ENCODE measurements at regions not wholly inside any gene's neighbourhood (a gene's known extent, or its start where the extent isn't known, plus 50 kb on each side); places are given as distances from the start of the nearest gene placed in this dataset.

DNA sequence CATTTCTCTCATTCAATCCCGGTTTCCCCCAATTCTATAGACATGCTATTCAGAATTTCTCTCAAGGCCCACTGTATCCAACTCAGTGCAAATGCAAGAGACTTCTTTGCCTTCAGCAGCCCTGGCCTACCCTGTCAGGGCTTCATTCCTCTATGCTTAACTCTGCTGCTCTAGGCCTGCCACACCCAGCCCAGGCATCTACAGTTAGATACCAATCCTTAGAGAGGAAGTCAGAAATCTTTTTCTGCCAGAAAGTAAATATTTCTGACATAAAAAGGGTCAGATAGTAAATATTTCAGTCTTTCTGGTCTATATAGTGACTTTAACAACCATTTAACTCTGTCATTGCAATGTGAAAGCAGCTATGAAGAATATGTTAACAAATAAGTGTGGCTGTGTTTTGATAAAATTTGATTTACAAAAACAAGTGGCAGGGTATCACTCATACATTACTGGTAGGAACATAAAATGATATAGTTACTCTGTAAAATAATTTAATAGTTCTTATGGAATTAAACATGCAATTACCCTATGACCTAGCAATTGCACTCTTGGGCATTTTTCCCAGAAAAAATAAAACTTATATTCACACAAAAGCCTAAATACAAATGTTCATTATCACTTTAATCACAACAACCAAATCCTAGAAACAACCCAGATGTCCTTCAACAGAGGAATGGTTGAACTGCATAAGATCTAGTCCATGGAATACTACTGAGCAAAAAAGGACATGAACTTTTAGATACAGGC is 942.0 kb downstream of the SQOR start:
- DNase-seq = no peak

DNA sequence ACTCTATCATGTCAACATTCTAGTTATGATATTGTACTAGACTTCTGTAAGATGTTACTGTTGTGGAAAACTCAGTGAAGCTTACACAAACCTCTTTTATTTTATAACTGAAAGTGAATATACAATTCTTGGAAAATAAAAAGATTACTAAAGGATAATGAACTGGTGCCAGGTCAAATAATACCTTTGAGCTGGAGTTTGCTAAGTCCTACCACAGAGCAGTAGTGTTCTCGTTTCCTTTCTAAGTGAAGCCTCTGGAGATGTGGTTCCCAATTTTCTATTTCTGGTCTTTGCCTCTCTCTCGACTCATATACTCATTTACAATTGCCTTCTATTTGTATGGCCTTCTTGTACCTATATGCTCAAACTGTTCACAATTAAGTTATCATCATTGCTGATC is 942.9 kb downstream of the SQOR start:
- DNase-seq = no peak

DNA sequence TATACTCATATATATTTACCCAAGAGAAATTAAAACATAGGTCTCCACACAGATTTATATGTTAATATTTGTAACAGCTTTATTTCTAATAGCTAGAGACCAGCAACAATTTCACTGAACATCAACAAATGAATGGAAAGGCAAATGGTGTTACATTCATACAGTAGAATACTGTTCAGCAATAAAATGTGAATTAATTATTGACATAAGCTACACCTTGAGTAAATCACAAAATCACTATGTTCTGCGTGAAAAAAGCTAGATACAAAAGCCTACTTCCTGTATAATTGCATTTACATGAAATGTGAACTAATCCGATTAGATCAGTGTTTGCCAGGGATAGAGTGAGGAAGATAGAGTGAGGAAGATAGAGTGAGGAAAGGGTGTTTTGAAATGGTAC is 945.7 kb downstream of the SQOR start:
- DNase-seq = no peak

DNA sequence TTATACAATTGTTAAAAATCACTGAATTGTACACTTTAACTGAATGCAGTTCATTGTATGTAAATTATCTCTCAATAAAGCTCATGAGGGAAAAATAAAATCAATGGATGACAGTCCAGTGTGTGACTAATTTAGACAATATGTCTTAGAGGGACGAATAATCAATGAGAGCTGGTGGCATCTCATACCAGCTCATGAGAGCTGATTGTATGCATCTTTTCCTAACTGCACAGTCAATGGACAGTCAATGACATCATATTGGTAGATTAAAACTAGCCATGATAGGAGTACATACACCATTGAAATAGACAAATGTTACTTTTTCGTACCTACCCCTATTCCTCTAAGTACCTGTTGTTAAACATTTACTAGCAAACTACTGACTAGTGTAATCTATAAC is 946.1 kb downstream of the SQOR start:
- no peak for DNase-seq

GRCh38 chr15:46589088-46589487 is 954.3 kb downstream of the SQOR start:
- DNase-seq = no peak

GRCh38 chr15:46591462-46591861 is 956.6 kb downstream of the SQOR start:
- no peak for DNase-seq

GRCh38 chr15:46595016-46595415 is 960.2 kb downstream of the SQOR start:
- no peak for DNase-seq

DNA sequence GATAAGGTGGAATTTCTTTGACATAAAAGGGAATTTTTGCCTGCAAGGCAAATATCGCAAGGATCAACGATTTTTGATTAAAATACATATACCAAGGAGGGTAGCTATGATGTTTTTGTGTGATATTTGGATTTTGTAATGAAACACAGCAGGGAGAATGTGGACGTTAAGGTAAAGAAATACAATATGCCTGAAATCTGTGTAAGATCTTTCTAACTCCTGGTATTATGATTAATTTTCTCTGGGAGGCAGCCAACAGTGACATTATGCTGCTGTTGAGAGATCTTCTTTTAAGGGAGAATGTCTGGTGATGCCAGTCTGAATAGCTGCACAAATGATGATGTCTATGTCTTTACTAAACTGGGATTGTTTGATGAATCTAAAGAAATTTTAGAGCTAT is 972.2 kb downstream of the SQOR start:
- DNase-seq = no peak

DNA sequence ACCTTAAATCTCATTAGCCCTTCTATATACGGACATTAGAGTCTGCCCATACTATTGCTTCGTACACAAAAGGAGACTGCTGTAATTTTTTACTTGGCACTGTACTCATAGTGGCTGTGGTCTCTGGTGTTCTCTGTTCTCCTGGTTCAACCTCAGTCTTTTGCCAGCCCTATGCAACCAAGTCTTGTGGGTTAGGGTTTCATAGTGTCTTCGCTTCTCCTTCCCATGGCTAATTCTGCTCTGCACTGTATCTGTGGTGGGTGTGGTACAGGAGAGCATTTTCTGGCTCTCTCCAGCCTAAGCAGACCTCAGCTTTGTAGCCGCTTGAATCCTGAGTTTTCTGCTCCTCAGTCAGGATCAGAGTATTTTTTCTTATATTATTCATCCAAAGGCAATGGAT is 981.2 kb downstream of the SQOR start:
- DNase-seq = no peak

DNA sequence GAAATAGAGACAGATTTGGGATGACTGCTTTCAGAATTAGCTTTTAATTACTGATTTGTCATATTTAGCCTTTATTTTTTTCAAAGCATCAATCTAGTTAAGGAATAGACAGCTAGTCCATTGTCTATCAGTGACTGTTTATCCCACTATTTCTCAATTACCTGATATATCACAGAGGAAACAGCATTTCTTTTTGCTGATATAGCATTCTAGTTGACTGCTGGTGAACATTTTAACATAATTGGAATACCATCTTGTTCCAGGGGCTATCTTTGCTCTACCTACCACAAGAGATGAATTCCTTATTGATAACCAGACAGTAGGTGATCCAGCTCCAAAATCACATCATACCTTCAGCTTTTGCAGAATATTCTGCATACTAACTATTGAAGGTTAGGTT is 982.7 kb downstream of the SQOR start:
- DNase-seq = no peak

- no peak for DNase-seq
Measured at GRCh38 chr15:46618984-46619383, 984.2 kb downstream of the SQOR start.

DNA sequence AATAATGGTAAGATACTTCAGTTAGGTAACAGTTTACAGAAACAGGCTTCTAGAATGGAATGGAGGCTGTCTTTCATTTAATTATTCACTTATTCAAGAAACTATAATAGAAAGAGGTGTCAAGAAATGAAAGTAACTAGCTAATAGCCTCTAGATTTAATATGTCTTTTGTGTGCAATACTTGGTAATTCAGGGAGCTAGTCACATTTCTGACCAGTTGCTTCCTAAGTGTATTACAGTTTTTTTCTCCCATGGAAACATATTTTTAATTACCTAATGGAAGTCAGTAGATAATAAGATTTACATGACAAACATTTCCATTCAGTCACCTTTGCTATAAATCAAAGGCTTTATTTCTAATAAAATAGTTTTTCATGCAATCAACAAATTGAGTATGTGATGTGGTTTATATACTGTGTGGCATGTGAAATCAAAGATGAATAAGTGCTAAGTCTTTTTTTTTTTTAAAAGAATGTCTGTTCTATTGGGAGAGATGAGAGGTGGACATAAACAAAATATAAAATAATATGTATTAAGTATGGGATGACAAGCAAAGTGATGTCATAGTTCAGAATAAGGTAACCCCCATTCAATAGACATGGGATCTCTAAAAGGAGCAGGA is 985.7 kb downstream of the SQOR start:
- DNase-seq = no peak

DNA sequence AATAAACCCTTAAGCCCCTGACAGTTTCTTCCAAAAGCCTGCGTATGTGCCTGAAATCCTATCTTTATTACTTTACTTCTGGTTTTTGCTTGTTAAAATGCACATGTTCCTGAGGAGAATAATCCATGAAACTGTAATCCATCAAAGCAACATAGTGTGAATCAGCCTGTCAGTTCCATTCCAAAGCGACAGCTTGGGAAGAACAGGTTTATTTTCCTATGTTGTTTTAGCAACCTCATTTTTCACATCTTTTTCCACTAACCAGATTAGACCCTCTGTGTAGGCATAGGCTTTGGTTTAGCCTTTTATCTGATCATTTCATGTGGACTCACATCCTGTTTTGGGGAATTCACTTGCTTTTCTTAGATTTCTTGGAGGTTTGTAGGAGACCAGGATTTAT is 988.0 kb downstream of the SQOR start:
- no peak for DNase-seq

GRCh38 chr15:46636206-46636605 is 1001.4 kb downstream of the SQOR start:
- peak; percentile 42 for DNase-seq

- DNase-seq = no peak
Measured at GRCh38 chr15:46644501-46645481, 1010.0 kb downstream of the SQOR start.

DNA sequence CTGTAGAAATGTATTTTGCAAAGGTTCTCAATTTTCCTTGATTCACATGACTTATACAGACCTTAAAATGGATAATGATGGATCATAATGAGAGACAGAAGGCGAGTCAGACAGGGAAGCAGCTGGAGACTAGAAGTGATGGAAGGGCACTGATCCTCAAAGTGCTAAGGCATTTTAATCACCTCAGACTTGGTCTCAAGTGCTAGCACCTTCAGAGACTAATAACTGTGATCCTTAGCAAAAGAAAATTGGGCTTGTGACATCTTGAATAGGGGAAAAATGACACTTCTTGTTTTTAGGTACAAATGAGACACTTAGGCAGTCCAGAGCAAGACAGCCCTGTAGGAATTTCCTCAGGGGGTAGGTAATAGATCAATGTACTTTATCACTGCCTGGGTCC is 1011.7 kb downstream of the SQOR start:
- no peak for DNase-seq

DNA sequence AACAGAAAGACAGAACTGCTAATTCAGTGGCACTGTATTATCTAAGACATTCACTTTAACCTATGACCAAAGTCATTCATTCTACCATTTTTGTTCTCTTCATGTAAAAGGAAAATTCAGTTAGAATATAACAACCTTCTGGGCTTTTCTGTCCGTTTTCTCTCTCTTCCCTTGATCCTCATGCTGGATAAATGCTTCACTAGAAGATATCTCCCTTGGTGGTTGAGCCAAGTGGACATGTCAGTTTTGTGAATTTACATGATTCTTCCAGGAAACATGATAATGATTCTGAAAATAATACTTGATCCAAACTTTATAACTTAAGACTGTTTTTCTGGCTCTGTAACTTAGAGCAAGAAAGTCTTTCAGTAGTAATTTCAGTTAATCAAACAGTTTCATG is 1012.2 kb downstream of the SQOR start:
- DNase-seq = no peak

- DNase-seq = peak; percentile 71
Measured at GRCh38 chr15:46652266-46652665, 1017.4 kb downstream of the SQOR start.

- no peak for DNase-seq
Measured at GRCh38 chr15:46654993-46655392, 1020.2 kb downstream of the SQOR start.

- no peak for DNase-seq
Measured at GRCh38 chr15:46660096-46660842, 1025.4 kb downstream of the SQOR start.

DNA sequence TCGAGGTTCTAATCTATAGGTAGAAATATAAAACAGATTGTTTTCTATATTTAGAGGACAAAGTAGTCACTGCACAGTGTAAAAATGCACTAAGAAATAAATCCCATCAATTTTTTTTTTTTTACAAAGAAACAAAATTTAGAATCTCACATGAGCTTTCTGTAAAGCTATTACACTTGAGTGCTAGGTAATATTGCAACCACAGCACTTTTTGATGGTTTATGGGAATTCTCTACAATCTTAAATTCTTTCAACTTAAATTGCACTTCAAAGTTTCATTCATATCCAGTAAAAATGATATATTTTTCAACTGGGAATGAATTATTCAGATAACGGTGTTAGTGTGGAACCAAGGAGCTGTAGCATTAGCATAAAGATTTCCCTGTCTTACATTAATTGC is 1035.4 kb downstream of the SQOR start:
- no peak for DNase-seq

- DNase-seq = no peak
Measured at GRCh38 chr15:46671336-46671735, 1036.5 kb downstream of the SQOR start.

- no peak for DNase-seq
Measured at GRCh38 chr15:46672041-46672440, 1037.2 kb downstream of the SQOR start.

All from NCI-H146 (cell line).